G401.6 (cell line): ENCODE measurements at regions not wholly inside any gene's neighbourhood (a gene's known extent, or its start where the extent isn't known, plus 50 kb on each side); places are given as distances from the start of the nearest gene placed in this dataset.

ENCODE experiments used
- FAIRE-seq: peaks from 2 replicates; lab custom pipeline; 2012; peaks lifted over from hg19 to GRCh38; lab: Jason Lieb, UNC

DNA sequence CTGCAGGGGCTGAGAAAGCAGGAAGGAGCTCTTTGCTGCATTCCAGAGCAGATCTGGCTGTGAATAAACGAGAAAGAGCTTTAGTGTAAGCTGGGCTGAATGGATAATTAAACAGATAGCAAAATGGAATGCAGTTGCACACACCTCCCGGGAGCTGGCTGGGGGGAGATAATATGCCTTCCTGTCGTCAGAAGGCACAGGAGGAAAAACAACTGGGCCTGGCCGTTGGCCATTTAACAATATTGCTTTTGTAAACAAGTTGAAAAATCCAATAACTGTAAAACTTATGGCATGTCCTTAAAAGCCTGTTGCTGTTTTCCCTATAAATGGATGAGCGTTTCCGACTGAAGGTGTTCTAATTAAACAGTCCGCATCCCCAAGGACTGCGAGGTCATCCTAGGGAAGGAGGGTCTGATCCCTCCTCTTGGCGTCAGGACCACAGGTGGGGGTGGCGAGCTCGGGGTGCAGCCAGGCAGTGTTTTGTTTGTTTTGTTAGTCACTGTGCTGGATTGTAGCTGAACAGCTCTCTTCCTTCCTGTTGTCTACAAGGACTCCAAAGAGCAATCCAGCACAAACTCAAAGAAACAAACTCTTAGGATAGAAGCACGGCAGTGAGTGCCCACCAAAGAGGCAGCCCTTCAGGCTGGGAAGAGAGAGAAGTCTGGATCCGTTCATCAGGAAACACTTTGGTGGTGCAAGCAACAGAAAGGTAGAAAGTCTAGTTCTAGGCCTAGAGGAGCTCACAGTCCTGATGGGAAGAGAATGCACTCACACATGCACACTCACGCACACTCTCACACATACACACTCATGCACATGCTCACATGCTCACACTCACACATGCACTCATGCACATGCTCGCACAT lies 133.4 kb upstream of the SMAD3 start:
- FAIRE-seq = peak; percentile 99

GRCh38 chr15:66932634-66933024 lies 132.8 kb upstream of the SMAD3 start:
- FAIRE-seq = no peak

DNA sequence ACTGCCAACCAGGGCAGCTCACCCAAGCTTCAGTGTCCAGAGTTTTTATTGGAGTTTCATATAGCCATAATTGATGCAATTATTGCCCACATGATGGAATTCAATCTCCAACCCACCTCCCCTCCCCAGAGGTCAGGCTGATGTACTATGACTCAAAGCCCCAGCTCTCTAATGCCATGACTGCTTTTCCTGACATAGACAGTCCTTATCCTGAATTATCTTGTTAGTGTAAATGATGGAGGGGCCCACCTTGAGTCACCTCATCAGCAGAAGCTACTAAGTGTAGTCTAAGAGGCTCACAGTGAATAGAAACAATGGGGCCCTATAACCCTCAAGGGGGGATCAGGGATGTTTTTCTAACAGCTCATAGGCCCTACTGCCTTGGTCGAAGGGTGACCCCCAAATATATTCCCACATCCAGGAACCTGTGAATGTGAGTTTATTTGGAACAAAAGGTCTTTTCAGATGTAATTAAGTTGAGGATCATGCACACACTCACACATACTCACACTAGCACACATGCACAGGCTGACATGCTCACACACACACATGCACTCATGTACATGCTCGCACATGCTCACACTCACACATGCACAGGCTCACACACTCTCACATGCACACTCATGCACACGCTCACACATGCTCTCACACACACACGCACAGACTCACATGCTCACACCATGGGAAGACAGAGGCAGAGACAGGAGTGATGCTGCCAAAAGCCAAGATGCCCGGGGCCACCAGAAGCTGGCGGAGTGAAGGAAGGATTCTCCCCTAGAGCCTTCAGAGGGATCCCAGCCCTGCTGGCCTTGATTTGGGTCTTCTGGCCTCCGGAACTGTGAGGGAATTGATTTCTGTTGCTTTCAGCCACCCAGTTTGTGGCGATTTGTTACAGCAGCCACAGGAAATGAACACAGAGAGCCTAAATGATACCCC lies 131.2 kb upstream of the SMAD3 start:
- FAIRE-seq = no peak

- no peak for FAIRE-seq
Observed at GRCh38 chr15:66934868-66935520, 130.4 kb upstream of the SMAD3 start.

DNA sequence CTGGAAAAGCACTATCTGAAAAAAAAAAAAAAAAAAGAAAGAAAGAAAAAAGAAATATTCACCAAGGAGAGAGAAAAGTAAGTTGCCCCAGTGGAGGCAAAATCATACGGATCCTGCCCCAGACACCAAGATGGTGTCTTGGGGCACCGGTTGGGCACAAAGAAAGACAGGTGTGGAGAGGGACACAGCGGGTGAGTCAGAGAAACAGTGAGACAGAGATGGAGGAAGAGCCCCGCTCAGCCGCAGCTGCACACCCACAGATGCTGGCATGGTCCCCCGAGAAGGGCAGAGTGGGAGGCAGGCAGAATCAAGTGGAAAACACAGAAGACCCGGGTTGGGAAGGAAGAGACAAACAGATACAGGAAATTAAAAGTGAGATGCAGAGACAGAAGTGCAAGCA lies 129.7 kb upstream of the SMAD3 start:
- no peak for FAIRE-seq

GRCh38 chr15:66936109-66936860 lies 129.1 kb upstream of the SMAD3 start:
- no peak for FAIRE-seq

DNA sequence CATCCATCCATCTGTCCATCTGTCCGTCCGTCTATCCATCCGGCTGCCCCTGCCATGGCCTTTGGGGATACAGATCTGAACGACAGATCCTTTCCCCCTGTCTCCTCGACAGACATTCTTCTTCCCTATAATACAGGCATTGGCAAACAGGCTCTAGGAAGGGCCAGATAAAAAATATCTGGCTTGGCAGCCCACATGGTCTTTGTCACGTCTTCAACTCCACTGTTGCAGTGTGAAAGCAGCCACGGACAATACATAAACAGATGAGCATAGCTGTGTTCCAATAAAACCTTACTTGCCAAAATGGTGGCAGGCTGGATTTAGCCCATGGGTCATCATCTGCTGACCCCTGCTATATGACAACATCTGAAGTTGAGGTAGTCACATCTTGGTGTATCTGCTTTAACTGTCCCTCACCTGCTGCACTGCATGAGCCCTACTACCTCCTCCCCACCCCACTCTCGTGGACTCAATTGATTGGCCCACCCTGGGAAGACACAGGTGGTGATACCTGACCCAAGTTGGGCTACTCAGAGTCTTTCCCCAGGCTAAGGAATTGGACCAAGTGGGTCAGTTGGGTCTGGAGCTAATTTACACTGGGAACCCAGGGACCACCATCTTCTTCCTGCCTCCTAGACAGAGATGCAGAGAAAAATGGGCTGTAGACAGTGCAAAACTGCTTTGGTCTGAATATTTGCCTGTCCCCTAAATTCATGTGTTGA lies 128.4 kb upstream of the SMAD3 start:
- no peak for FAIRE-seq

DNA sequence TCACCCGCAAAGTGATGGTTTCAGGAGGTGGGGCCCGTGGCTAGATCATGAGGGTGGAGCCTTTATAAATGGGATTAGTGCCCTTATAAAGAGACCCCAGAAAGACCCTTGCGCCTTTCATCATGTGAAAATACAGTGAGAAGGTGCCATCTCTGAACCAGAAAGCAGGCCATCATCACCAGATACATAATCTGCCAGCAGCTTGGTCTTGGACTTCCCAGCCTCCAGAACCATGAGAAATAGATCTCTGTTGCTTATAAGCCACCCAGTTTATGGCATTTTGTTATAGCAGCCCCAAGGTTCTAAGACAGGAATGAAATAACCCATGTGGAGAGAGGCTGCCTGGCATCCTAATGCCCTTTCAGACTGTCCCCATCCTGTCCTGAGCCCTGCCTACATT lies 127.8 kb upstream of the SMAD3 start:
- no peak for FAIRE-seq

DNA sequence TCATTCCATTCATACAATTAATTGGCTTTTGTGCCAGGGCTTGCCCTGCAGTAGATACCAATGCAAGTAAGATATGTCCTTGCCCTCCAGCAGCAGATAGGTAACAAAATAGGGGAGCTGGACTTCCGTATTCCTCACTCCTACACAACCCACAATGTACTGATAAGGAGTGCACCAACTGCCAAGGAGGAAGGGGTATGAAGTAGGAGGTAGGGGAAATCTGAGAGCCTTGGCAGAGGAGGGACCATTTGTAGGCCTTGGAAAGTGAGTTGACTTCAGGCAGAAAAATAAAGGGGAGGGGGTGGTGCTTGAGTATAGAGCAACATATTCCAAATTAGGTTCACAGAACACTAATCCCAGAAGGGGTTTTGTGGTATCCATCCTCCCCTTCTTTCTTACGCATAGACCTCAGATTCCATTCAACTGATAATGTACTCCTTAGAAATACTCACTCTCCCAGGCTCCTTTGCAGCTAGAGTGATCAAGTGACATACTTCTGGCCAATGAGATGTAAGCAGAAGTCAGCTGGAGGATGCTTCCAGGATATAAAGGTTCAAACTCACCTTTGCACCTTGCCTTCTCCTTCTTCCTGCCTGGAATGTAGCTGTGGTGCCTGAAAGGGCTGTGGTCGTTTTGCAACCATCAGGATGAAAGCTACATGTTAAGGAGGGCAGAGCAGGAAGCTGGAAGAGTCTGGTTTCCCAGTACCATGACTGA lies 127.1 kb upstream of the SMAD3 start:
- no peak for FAIRE-seq

DNA sequence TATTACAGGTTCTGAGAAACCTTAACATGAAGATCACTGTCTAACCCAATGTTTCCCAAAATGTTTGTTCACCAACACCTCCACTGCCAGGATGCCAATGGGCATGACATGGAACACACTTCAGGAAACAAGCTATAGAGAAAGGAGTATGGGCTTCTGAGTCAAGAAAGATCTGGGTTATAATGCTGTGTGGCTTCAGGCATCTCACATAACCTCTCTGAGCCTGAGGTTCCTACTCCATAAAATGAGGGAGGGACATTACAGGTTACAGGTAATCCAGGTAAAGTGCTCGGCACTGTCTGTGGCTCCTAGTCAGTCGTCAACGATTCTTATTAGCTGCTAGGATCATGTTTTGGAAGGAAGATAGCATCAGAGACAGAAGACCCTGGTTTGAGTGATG lies 126.4 kb upstream of the SMAD3 start:
- FAIRE-seq = no peak

GRCh38 chr15:66939451-66940023 lies 125.9 kb upstream of the SMAD3 start:
- no peak for FAIRE-seq

DNA sequence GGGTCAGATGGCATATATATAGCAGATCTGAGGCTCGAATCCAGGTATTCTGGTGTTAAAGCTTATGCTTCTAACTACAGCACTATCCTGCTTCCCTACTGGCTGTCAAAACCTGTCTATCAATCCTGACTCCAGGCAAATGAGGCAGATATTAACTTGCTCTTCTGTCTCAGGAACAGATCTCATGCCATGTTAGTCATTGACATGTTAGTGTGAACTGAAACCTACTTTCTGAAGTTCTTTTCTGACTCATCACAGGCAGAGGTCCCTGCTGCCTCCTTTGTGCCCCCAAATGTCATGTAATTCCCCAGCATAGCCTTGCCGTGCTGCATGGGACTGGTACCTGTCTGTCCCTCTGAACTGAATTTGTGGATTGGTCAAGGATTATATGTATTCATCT lies 125.0 kb upstream of the SMAD3 start:
- FAIRE-seq = peak; percentile 62

DNA sequence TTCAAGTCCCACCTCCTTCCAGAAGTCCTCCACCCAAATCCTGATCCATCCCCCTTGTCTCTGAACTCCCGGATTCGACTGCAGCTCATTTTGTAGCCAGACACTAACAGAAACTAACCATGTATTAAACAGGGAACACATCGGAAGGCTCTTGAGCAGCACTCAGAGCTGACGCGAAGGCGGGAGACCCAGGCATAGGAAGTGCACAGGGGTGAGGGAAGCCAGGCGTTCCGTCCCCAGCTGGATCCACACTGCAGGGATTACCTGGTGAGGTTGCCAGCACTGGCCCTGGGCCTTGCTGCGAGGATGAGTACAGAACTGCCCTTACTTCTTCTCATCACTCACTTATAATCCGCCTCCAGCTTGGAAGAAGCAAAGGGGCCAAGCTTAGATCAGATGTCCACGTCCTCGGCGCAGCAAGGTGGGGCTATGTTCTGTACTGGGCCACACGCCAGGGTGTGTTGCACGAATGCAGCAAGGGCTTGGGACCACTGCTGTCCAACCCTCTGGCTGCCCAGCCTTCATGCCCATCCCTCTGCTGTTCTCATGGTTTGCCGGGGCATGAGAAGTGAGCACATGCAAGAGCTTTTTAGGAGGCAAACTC lies 124.2 kb upstream of the SMAD3 start:
- FAIRE-seq = no peak

GRCh38 chr15:66941791-66942190 lies 123.6 kb upstream of the SMAD3 start:
- no peak for FAIRE-seq

DNA sequence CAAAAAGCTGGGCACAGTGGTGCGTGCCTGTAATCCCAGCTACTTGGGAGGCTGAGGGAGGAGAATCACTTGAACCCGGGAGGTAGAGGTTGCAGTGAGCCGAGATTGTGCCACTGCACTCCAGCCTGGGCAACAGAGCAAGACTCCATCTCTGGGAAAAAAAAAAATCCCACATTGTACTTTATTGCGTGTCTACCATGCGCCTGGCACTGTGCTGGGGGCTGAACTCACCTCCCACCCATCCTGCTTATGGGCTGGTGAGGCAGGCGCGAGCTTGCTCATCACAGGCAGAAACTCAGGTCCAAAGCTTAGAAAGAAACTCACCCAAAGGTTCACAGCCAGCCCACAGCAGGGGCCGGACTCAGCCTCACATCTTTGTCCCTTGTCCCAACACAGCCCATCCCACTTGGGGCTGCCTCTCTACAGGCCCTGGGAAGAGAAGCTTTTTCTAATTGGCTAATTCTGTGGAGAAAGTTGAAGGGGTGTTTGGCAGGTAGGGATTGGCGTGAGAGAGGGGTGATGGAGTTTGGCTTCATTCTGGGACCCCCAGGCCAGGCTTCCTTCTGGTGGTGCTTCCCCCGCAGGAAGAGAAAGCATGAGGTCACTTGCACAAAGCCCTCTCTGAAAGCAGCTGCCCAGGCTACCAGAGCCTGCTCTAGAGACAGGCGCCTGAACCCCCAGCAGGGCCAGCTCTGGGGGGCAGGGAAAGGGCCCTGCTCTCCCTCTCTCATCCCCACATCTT lies 122.6 kb upstream of the SMAD3 start:
- FAIRE-seq = no peak

- no peak for FAIRE-seq
Observed at GRCh38 chr15:66943456-66944095, 121.8 kb upstream of the SMAD3 start.

GRCh38 chr15:66944121-66944520 lies 121.3 kb upstream of the SMAD3 start:
- FAIRE-seq = no peak

DNA sequence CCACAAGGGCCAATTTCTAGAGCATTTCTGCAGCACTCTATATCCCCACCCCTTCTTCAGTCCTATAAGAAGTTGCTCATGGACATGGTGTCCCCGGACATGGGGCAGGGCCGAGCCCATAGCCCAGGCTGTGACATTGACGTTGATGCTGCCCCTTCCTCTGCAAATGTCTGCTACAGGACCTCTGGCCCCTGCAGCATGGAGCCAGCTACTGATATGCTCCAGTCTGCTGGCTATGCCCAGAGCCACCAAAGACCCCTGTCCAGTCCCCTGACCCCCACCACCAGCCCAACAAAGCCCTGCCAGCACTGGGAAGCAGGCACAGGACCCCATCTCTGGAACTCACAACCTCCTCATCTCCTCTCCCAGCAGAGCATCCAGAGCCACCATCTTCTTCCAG lies 120.1 kb upstream of the SMAD3 start:
- FAIRE-seq = no peak

GRCh38 chr15:66945842-66946241 lies 119.6 kb upstream of the SMAD3 start:
- FAIRE-seq = no peak
